Muscle of leg (tissue), 3 donors: ENCODE measurements at regions not wholly inside any gene's neighbourhood (a gene's known extent, or its start where the extent isn't known, plus 50 kb on each side); places are given as distances from the start of the nearest gene placed in this dataset.

ENCODE experiments used
- DNase-seq: peaks from one replicate; pipeline ENCODE4 v3.0.0; 2013
- H3K27ac ChIP-seq: one replicate; pipeline ENCODE4 v1.5.1; 2013; ENCODE audit warnings: mild to moderate bottlenecking, low read length, control low read depth
- H3K27me3 ChIP-seq: one replicate; pipeline ENCODE4 v1.6.1; 2013; ENCODE audit warnings: low read length; ENCODE audit not compliant: control insufficient read depth, insufficient read depth
- H3K36me3 ChIP-seq: one replicate; pipeline ENCODE4 v1.6.1; 2013; ENCODE audit warnings: low read length; ENCODE audit not compliant: control insufficient read depth, insufficient read depth
- H3K4me1 ChIP-seq: one replicate; pipeline ENCODE4 v1.6.1; 2013; ENCODE audit warnings: low read length; ENCODE audit not compliant: control insufficient read depth, insufficient read depth
- H3K4me3 ChIP-seq: one replicate; pipeline ENCODE4 v1.5.1; 2013; ENCODE audit warnings: low read length, control low read depth
- H3K9me3 ChIP-seq: replicated peaks from 2 replicates; pipeline ENCODE4 v1.6.1; 2013; ENCODE audit warnings: low read depth, low read length; ENCODE audit not compliant: control insufficient read depth
- WGBS: methylation state at CpG from one replicate; pipeline ENCODE4 v1.1.5; 2013; ENCODE audit warnings: missing lambda C conversion rate; ENCODE audit not compliant: insufficient coverage; 5-methylcytosine and 5-hydroxymethylcytosine counted together

DNA sequence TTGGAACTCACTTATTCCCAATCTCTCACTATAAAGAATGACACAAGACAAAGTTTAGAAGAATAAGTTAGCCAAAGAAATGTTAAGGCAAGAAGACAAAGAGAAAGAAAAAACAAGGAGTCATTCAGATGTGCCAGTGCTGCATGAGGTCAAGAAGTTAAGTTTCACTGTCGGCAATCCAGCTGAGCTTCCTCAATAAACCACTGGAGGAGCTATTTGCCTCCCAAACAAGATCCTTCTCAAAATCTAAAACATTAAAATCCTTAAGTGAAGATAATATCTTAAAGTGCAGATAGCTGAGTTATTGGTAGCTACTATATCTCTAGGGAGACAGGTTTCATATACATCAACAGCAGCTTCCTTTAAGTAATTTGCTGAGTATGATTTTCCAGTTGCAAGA lies 512.3 kb downstream of the HDGFL1 start:
- H3K36me3 ChIP-seq, result no peaks in the 10 kb centered on the region
- no peaks in the 10 kb centered on the region for H3K27me3 ChIP-seq
- H3K4me1 ChIP-seq, result no peaks in the 10 kb centered on the region
- H3K27ac ChIP-seq, result no peak overlapping the region
- no peaks in the 10 kb centered on the region for H3K9me3 ChIP-seq
- no peak overlapping the region for H3K4me3 ChIP-seq
- DNase-seq, result no peak
- no CpG with 5 or more reads among the region's 1 CpG for WGBS

GRCh38 chr6:23086100-23086499 lies 516.7 kb downstream of the HDGFL1 start:
- H3K27ac ChIP-seq, result no peak overlapping the region
- H3K36me3 ChIP-seq, result no peaks in the 10 kb centered on the region
- no peaks in the 10 kb centered on the region for H3K27me3 ChIP-seq
- no CpG with 5 or more reads among the region's 2 CpGs for WGBS
- no peaks in the 10 kb centered on the region for H3K4me1 ChIP-seq
- H3K9me3 ChIP-seq, result no peaks in the 10 kb centered on the region
- DNase-seq, result no peak
- no peak overlapping the region for H3K4me3 ChIP-seq

DNA sequence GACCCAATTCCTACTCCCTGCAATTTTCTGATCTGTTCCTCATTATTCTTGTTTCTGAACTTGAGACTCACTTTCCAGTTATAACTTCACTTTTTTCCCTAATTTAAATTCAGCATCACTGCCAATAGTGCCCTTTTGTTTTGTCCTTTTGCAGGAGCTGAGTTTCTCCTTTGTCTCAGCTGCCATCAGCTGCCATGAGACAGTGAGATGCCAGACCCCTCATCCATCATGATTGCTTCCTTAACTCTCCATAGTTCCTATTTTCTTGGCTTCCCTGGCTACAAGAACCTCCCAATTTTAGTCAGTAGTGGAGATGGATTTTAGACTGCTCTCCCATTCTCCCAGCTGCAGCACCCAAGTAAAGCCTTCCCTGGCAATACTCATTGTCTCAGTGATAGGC lies 518.1 kb downstream of the HDGFL1 start:
- no peak overlapping the region for H3K4me3 ChIP-seq
- no peaks in the 10 kb centered on the region for H3K27me3 ChIP-seq
- no peaks in the 10 kb centered on the region for H3K9me3 ChIP-seq
- no peaks in the 10 kb centered on the region for H3K4me1 ChIP-seq
- no peak overlapping the region for H3K27ac ChIP-seq
- DNase-seq, result no peak
- no peaks in the 10 kb centered on the region for H3K36me3 ChIP-seq

- 54% methylated on average over 1 of the region's 1 CpG for WGBS
- H3K9me3 ChIP-seq, result no peaks in the 10 kb centered on the region
- no peaks in the 10 kb centered on the region for H3K36me3 ChIP-seq
- H3K4me1 ChIP-seq, result no peaks in the 10 kb centered on the region
- H3K27ac ChIP-seq, result no peak overlapping the region
- H3K27me3 ChIP-seq, result no peaks in the 10 kb centered on the region
- peak; percentile 88 for DNase-seq
- H3K4me3 ChIP-seq, result no peak overlapping the region
Measured at GRCh38 chr6:23088761-23089160, 519.4 kb downstream of the HDGFL1 start.

- H3K27me3 ChIP-seq, result no peaks in the 10 kb centered on the region
- WGBS, result no CpG with 5 or more reads among the region's 5 CpGs
- no peaks in the 10 kb centered on the region for H3K4me1 ChIP-seq
- H3K27ac ChIP-seq, result no peak overlapping the region
- H3K36me3 ChIP-seq, result no peaks in the 10 kb centered on the region
- no peaks in the 10 kb centered on the region for H3K9me3 ChIP-seq
- DNase-seq, result peak; percentile 46
- H3K4me3 ChIP-seq, result no peak overlapping the region
Measured at GRCh38 chr6:23089981-23090380, 520.6 kb downstream of the HDGFL1 start.

GRCh38 chr6:23091795-23092194 lies 522.4 kb downstream of the HDGFL1 start:
- Histone ChIP-seq H3K27ac (no peak overlapping the region), H3K36me3 (no peaks in the 10 kb centered on the region), H3K4me3 (no peak overlapping the region), H3K4me1 (no peaks in the 10 kb centered on the region), H3K9me3 (peaks cover 2% of the 10 kb centered on the region), H3K27me3 (no peaks in the 10 kb centered on the region)
- WGBS, result 92% methylated on average over 2 of the region's 3 CpGs
- DNase-seq, result no peak

DNA sequence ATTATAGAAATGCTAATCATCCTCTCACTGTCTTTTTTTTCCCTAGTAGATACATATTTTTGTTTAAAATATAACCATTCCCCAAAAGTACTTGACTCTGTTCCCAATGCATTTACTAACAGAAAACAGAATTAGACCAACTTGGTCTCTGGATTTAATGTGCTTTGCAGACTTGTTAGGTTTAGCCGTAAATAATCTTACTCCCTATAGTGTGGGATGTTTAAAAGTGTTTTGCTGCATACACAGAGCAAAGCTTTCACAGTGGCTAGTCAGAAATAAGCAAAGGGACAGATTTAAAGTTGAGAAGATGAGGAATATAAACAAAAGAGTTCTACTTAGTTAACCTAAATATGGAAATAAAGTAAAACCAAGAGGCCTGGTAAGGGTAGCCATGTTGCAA lies 527.5 kb downstream of the HDGFL1 start:
- Histone ChIP-seq H3K27me3 (no peaks in the 10 kb centered on the region), H3K36me3 (no peaks in the 10 kb centered on the region), H3K4me1 (peaks cover 2% of the 10 kb centered on the region), H3K4me3 (no peak overlapping the region), H3K27ac (peak overlapping the region; percentile 67), H3K9me3 (peaks cover 2% of the 10 kb centered on the region)
- no CpG with 5 or more reads among the region's 1 CpG for WGBS
- DNase-seq, result peak; percentile 56

- H3K27ac ChIP-seq, result peak overlapping the region; percentile 67
- H3K36me3 ChIP-seq, result no peaks in the 10 kb centered on the region
- peaks cover 2% of the 10 kb centered on the region for H3K4me1 ChIP-seq
- WGBS, result no CpG with 5 or more reads among the region's 2 CpGs
- no peaks in the 10 kb centered on the region for H3K27me3 ChIP-seq
- DNase-seq, result peak; percentile 98
- no peak overlapping the region for H3K4me3 ChIP-seq
- peaks cover 2% of the 10 kb centered on the region for H3K9me3 ChIP-seq
Measured at GRCh38 chr6:23097566-23097965, 528.2 kb downstream of the HDGFL1 start.

DNA sequence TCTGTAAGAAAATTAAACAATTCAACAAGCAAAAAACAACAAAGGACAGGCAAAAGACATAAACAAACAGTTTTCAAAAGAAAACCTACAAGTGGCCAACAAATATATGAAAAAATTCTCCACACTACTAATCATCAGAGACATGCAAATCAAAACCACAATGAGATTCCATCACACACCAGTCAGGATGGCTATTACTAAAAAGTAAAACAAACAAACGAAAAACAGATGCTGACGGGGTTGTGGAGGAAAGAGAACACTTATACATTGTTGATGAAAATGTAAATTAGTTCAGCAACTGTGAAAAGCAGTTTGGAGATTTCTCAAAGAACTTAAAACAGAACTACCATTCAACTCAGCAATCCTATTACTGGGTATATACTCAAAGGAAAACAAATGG lies 537.6 kb downstream of the HDGFL1 start:
- no peak for DNase-seq
- Histone ChIP-seq H3K27me3 (no peaks in the 10 kb centered on the region), H3K9me3 (no peaks in the 10 kb centered on the region), H3K4me1 (no peaks in the 10 kb centered on the region), H3K27ac (no peak overlapping the region), H3K36me3 (no peaks in the 10 kb centered on the region), H3K4me3 (no peak overlapping the region)
- WGBS, result no CpG with 5 or more reads among the region's 2 CpGs

DNA sequence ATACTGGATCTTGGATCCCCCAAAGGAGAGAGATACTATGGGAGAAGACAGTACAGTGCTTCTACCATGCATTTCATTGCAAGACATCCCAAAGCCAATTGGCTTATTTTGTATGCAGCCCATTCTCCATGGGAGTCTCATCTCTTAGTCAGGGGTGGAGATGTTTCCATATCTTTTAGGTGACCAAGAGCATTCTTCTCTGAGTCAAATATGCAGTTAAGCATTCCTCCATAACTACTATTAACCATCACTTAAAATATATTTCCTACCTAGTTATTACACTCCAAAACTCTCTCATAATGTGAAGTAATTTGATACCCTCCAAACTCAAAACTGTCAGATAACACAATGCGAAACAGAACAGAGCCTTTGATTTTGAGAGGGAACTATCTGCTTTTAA lies 542.6 kb downstream of the HDGFL1 start:
- DNase-seq, result no peak
- Histone ChIP-seq H3K27me3 (no peaks in the 10 kb centered on the region), H3K36me3 (no peaks in the 10 kb centered on the region), H3K4me1 (no peaks in the 10 kb centered on the region), H3K27ac (no peak overlapping the region), H3K9me3 (peaks cover 18% of the 10 kb centered on the region), H3K4me3 (no peak overlapping the region)
- WGBS, result no CpG with 5 or more reads among the region's 1 CpG

GRCh38 chr6:23114812-23115504 lies 545.6 kb downstream of the HDGFL1 start:
- DNase-seq, result no peak
- H3K9me3 ChIP-seq, result peaks cover 18% of the 10 kb centered on the region
- H3K4me1 ChIP-seq, result no peaks in the 10 kb centered on the region
- H3K4me3 ChIP-seq, result no peak overlapping the region
- WGBS, result 50% methylated on average over 2 of the region's 6 CpGs
- H3K36me3 ChIP-seq, result no peaks in the 10 kb centered on the region
- no peaks in the 10 kb centered on the region for H3K27me3 ChIP-seq
- H3K27ac ChIP-seq, result no peak overlapping the region
